ENCODE measurements at regions not wholly inside any gene's neighbourhood (a gene's known extent, or its start where the extent isn't known, plus 50 kb on each side); places are given as distances from the start of the nearest gene placed in this dataset.

- Histone ChIP-seq H3K9ac (ENCODE audit: insufficient read depth in 1 of 2, low read depth in 2 of 2, low read length in 2 of 2) (no peak overlapping the region), H3K27me3 (ENCODE audit: control insufficient read depth in 2 of 2, insufficient read depth in 2 of 2, low read length in 2 of 2) (no peaks in the 10 kb centered on the region), H2AFZ (ENCODE audit: low read depth, low read length) (no peak overlapping the region), H4K20me1 (replicated peaks; ENCODE audit: control insufficient read depth, insufficient read depth, low read length) (no peaks in the 10 kb centered on the region), H3K4me2 (ENCODE audit: insufficient read depth, low read length) (no peak overlapping the region), H3K4me3 (no peak overlapping the region), H3K27ac (ENCODE audit: extremely low read depth, low read depth, low read length) (no peak overlapping the region), H3K4me1 (replicated peaks in 1 of 2; ENCODE audit: control insufficient read depth in 2 of 2, insufficient read depth in 2 of 2, low read length in 2 of 2) (no peaks in the 10 kb centered on the region; a peak in 1 of 5 replicates), H3K9me1 (ENCODE audit: control insufficient read depth, insufficient read depth, low read length) (no peaks in the 10 kb centered on the region), H3K9me3 (replicated peaks; ENCODE audit: control insufficient read depth, insufficient read depth, low read depth, low read length) (no peaks in the 10 kb centered on the region), H3K79me2 (ENCODE audit: control insufficient read depth, insufficient read depth, low read length) (no peaks in the 10 kb centered on the region), H3K36me3 (ENCODE audit: control insufficient read depth, insufficient read depth, low read length) (no peaks in the 10 kb centered on the region)
- ATAC-seq (no peak), FAIRE-seq (no peak), DNase-seq (ENCODE audit: extremely low read depth in 1 of 4, low spot score in 3 of 4) (no peak)
- POLR2A ChIA-PET = no interaction called here
- WGBS (ENCODE audit: insufficient coverage, low coverage, missing lambda C conversion rate) = 26% methylated on average over 6 of the region's 6 CpGs
- no TSS peak for BruUV-seq (replicated peaks)
- CTCF ChIA-PET (ENCODE audit: low intra/inter-chr PET ratio) = no interaction called here
- no peak for TF ChIP-seq MITF (IDR thresholded peaks at IDR 0.05)
- intact Hi-C loops (cut with micrococcal nuclease) (no loop called here), in situ Hi-C loops (cut with MboI) (no loop called here)
These were observed 383.0 kb downstream of the PCNX1 start for GRCh38 chr14:71290301-71290700.

GRCh38 chr14:71290960-71291466, 383.8 kb downstream of the PCNX1 start:
- POLR2A ChIA-PET = no interaction called here
- H3K4me3 ChIP-seq = no peak overlapping the region
- TF ChIP-seq FOSL1 (tag; conservative IDR thresholded peaks at IDR 0.05) (peak; percentile 52; the same call in 1 of the 2 replicates), ZBTB11 (CRISPR knock-in tag; IDR thresholded peaks at IDR 0.05) (no peak), TCF3 (CRISPR knock-in tag; IDR thresholded peaks at IDR 0.05) (no peak), POLR2A (conservative IDR thresholded peaks at IDR 0.05) (no peak), E4F1 (CRISPR knock-in tag; IDR thresholded peaks at IDR 0.05; ENCODE audit: borderline replicate concordance) (no peak), ZBED1 (IDR thresholded peaks at IDR 0.05) (no peak), ZNF347 (CRISPR knock-in tag; IDR thresholded peaks at IDR 0.05; ENCODE audit: low read depth) (no peak), PYGO2 (tag; IDR thresholded peaks at IDR 0.05) (0 out of 2 replicates have a peak, but pooled peaks have one; percentile 22)

More at GRCh38 chr14:71290960-71291466, 383.8 kb downstream of the PCNX1 start:
- no peak overlapping the region for H3K9ac ChIP-seq (ENCODE audit: insufficient read depth in 1 of 2, low read depth in 2 of 2, low read length in 2 of 2)
- WGBS (ENCODE audit: insufficient coverage, low coverage, missing lambda C conversion rate) = 7% methylated on average over 4 of the region's 4 CpGs
- no peaks in the 10 kb centered on the region for H4K20me1 ChIP-seq (replicated peaks; ENCODE audit: control insufficient read depth, insufficient read depth, low read length)
- DNase-seq (ENCODE audit: extremely low read depth in 1 of 4, low spot score in 3 of 4) = peak in 1 of 4 experiments; percentile 3
- 0 out of 2 replicates have a peak overlapping the region, but pooled peaks have one; percentile 44 for H2AFZ ChIP-seq (ENCODE audit: low read depth, low read length)
- H3K4me2 ChIP-seq (ENCODE audit: insufficient read depth, low read length) = no peak overlapping the region
- no peaks in the 10 kb centered on the region for H3K79me2 ChIP-seq (ENCODE audit: control insufficient read depth, insufficient read depth, low read length)
- no peaks in the 10 kb centered on the region for H3K36me3 ChIP-seq (ENCODE audit: control insufficient read depth, insufficient read depth, low read length)
- CTCF ChIA-PET (ENCODE audit: low intra/inter-chr PET ratio) = no interaction called here
- no peaks in the 10 kb centered on the region; a peak in 1 of 5 replicates for H3K4me1 ChIP-seq (replicated peaks in 1 of 2; ENCODE audit: control insufficient read depth in 2 of 2, insufficient read depth in 2 of 2, low read length in 2 of 2)
- H3K9me1 ChIP-seq (ENCODE audit: control insufficient read depth, insufficient read depth, low read length) = no peaks in the 10 kb centered on the region
- intact Hi-C loops (cut with micrococcal nuclease) (no loop called here), in situ Hi-C loops (cut with MboI) (no loop called here)
- no peaks in the 10 kb centered on the region for H3K9me3 ChIP-seq (replicated peaks; ENCODE audit: control insufficient read depth, insufficient read depth, low read depth, low read length)
- no peaks in the 10 kb centered on the region for H3K27me3 ChIP-seq (ENCODE audit: control insufficient read depth in 2 of 2, insufficient read depth in 2 of 2, low read length in 2 of 2)
- peak; percentile 42; the same call in 2 of the 3 replicates for ATAC-seq
- FAIRE-seq = no peak
- no peak overlapping the region for H3K27ac ChIP-seq (ENCODE audit: extremely low read depth, low read depth, low read length)
- BruUV-seq (replicated peaks) = no TSS peak

Data from K562 (cell line).